B cell (primary cell): ENCODE measurements at regions not wholly inside any gene's neighbourhood (a gene's known extent, or its start where the extent isn't known, plus 50 kb on each side); places are given as distances from the start of the nearest gene placed in this dataset.
A peak's percentile ranks its signal among the peaks of the same experiment; 100 is the strongest.

ENCODE experiments used
- ATAC-seq: fragments of 200-7000 bp; cut with Tn5 transposase; one replicate; pipeline ENCODE4 v1.10.0; 2021; ENCODE audit warnings: low read depth, mild to moderate bottlenecking, moderate number of reproducible peaks, moderate library complexity
- CTCF ChIA-PET: fragments of 350-600 bp; sonication (Branson Sonifier 250); formaldehyde crosslinking; loops from one replicate; lab custom pipeline; 2021; ENCODE audit warnings: antibody characterized with exemption, inconsistent platforms; lab: Charles Lee
- POLR2A ChIA-PET: fragments of 350-600 bp; sonication (Branson Sonifier 250); formaldehyde crosslinking; loops from one replicate; lab custom pipeline; 2021; ENCODE audit warnings: antibody characterized with exemption; lab: Charles Lee
- DNase-seq: peaks from one replicate; pipeline ENCODE4 v3.0.0; 2013
- H2AFZ ChIP-seq: 2 replicates; pipeline ENCODE4 v1.6.1; 2012; ENCODE audit warnings: mild to moderate bottlenecking, low read depth, low read length; ENCODE audit not compliant: insufficient read depth, poor library complexity, severe bottlenecking
- H3K27ac ChIP-seq, 2 donors: 1 replicate in 1 of 2; 2 replicates in 1 of 2; pipeline ENCODE4 v1.5.1; 2012 to 2013; ENCODE audit warnings: low read length in 2 of 2, mild to moderate bottlenecking in 2 of 2, moderate library complexity in 1 of 2
- H3K27me3 ChIP-seq, 4 experiments: fragments of 200-600 bp in 1 of 4; sonication (generic) in 1 of 4; replicated peaks in 1 of 4; 1 replicate in 2 of 4; 2 replicates in 2 of 4; pipeline versions ENCODE4 v1.6.1 to v1.7.0; 2013 to 2016; ENCODE audit warnings: low read length in 3 of 4, mild to moderate bottlenecking in 2 of 4, mixed read lengths in 1 of 4, moderate library complexity in 1 of 4; ENCODE audit not compliant: insufficient read depth in 4 of 4, control insufficient read depth in 3 of 4; ENCODE audit errors: control extremely low read depth in 1 of 4
- H3K36me3 ChIP-seq, 2 experiments: replicated peaks in 1 of 2; 1 replicate in 1 of 2; 2 replicates in 1 of 2; pipeline versions ENCODE4 v1.6.1 to v1.7.1; 2013; ENCODE audit warnings: low read length in 1 of 2; ENCODE audit not compliant: insufficient read depth in 2 of 2, control insufficient read depth in 1 of 2; ENCODE audit errors: control extremely low read depth in 1 of 2, extremely low read depth in 1 of 2
- H3K4me1 ChIP-seq, 2 donors: fragments of 200-600 bp in 1 of 2; sonication (generic) in 1 of 2; 1 replicate in 1 of 2; 2 replicates in 1 of 2; pipeline versions ENCODE4 v1.5.1 to v1.6.1; 2013 to 2017; ENCODE audit warnings: low read length in 2 of 2; ENCODE audit not compliant: control insufficient read depth in 2 of 2, insufficient read depth in 2 of 2
- H3K4me2 ChIP-seq: replicated peaks from 2 replicates; pipeline ENCODE3; 2012; ENCODE audit warnings: mild to moderate bottlenecking, low read depth, low read length; ENCODE audit not compliant: poor library complexity, severe bottlenecking
- H3K4me3 ChIP-seq, 5 experiments: fragments of 200-600 bp in 1 of 5; sonication (generic) in 1 of 5; 1 replicate in 3 of 5; 2 replicates in 2 of 5; pipeline versions ENCODE4 v1.5.1 to v1.7.0; 2011 to 2016; ENCODE audit warnings: low read length in 4 of 5, mild to moderate bottlenecking in 4 of 5, low read depth in 2 of 5, control low read depth in 1 of 5, moderate library complexity in 1 of 5; ENCODE audit not compliant: insufficient read depth in 1 of 5; ENCODE audit errors: control extremely low read depth in 1 of 5, extremely low read depth in 1 of 5
- H3K79me2 ChIP-seq: fragments of 200-600 bp; sonication (generic); one replicate; pipeline ENCODE4 v1.6.0; 2016; ENCODE audit warnings: low read length; ENCODE audit not compliant: control insufficient read depth, insufficient read depth
- H3K9ac ChIP-seq: fragments of 200-600 bp; sonication (generic); 2 replicates; pipeline ENCODE4 v1.6.1; 2017; ENCODE audit warnings: mild to moderate bottlenecking, low read length, moderate library complexity
- H3K9me3 ChIP-seq, 3 donors: one replicate each; pipeline versions ENCODE4 v1.6.1 to v1.7.1; 2013; ENCODE audit warnings: low read length in 2 of 3; ENCODE audit not compliant: control insufficient read depth in 2 of 3, insufficient read depth in 1 of 3; ENCODE audit errors: control extremely low read depth in 1 of 3
- H4K20me1 ChIP-seq: 2 replicates; pipeline ENCODE4 v1.6.0; 2012; ENCODE audit warnings: mild to moderate bottlenecking, low read length; ENCODE audit not compliant: insufficient read depth, control insufficient read depth, poor library complexity, severe bottlenecking
- H3K27ac Mint-ChIP-seq: one replicate; pipeline ENCODE4 v1.8.0; 2021; ENCODE audit warnings: mixed read lengths
- H3K27me3 Mint-ChIP-seq: one replicate; pipeline ENCODE4 v1.8.0; 2021; ENCODE audit warnings: mixed read lengths
- H3K4me1 Mint-ChIP-seq: one replicate; pipeline ENCODE4 v1.8.0; 2021; ENCODE audit warnings: mixed read lengths
- H3K4me3 Mint-ChIP-seq: one replicate; pipeline ENCODE4 v1.8.0; 2021; ENCODE audit warnings: mixed read lengths
- H3K9me3 Mint-ChIP-seq: one replicate; pipeline ENCODE4 v1.8.0; 2022; ENCODE audit warnings: mixed read lengths; ENCODE audit not compliant: insufficient read depth
- CTCF ChIP-seq: fragments of 200-600 bp; IDR thresholded peaks from one replicate; pipeline ENCODE4 v1.8.0; 2022; ENCODE audit warnings: antibody characterized with exemption, mild to moderate bottlenecking
- EZH2 ChIP-seq: IDR thresholded peaks from 2 replicates; pipeline ENCODE4 v1.6.1; 2012; ENCODE audit warnings: borderline replicate concordance, low read depth, mild to moderate bottlenecking, moderate library complexity, low read length; ENCODE audit not compliant: insufficient read depth, poor library complexity, severe bottlenecking
- WGBS: methylation state at CpG from one replicate; pipeline ENCODE4 v1.1.5; 2013; ENCODE audit warnings: missing lambda C conversion rate; ENCODE audit not compliant: insufficient coverage; 5-methylcytosine and 5-hydroxymethylcytosine counted together
- intact Hi-C: fragments of 100-400 bp; cut with micrococcal nuclease; formaldehyde crosslinking; loops from one replicate; pipeline ENCODE4 v1.10.0; 2022

GRCh38 chr11:103705642-103706041 is 330.8 kb upstream of the DDI1 start:
- Histone ChIP-seq H3K36me3 (no peaks in the 10 kb centered on the region), H3K9me3 (peaks cover 0 to 5% (median 0%) of the 10 kb centered on the region in 3 donors), H3K9ac (no peak overlapping the region), H3K79me2 (no peaks in the 10 kb centered on the region), H3K27ac (no peak overlapping the region), H3K4me2 (no peak overlapping the region), H3K4me3 (no peak overlapping the region), H3K27me3 (no peaks in the 10 kb centered on the region), H3K4me1 (no peaks in the 10 kb centered on the region), H4K20me1 (no peaks in the 10 kb centered on the region), H2AFZ (no peak overlapping the region)
- TF ChIP-seq CTCF (no peak), EZH2 (no peak)
- ATAC-seq (no peak), DNase-seq (no peak)
- Mint-ChIP-seq H3K9me3 (peaks cover 4% of the 10 kb centered on the region), H3K4me3 (no peak overlapping the region), H3K27me3 (no peaks in the 10 kb centered on the region), H3K4me1 (peaks cover 5% of the 10 kb centered on the region), H3K27ac (no peak overlapping the region)
- ChIA-PET POLR2A (no interaction called here), CTCF (no interaction called here)
- 75% methylated on average over 1 of the region's 2 CpGs for whole genome bisulfite sequencing
- intact Hi-C loops: no loop called here

GRCh38 chr11:103709371-103709770 is 327.1 kb upstream of the DDI1 start:
- DNase-seq (peak; percentile 14), ATAC-seq (peak; percentile 31)
- TF ChIP-seq CTCF: no peak
- TF ChIP-seq EZH2: no peak
- no peaks in the 10 kb centered on the region for H3K27me3 Mint-ChIP-seq
- no peak overlapping the region for H3K27ac ChIP-seq
- H3K9me3 ChIP-seq: peaks cover 0 to 5% (median 0%) of the 10 kb centered on the region in 3 donors
- peaks cover 5% of the 10 kb centered on the region for H3K4me1 Mint-ChIP-seq
- H3K4me2 ChIP-seq: no peak overlapping the region
- ChIA-PET POLR2A (no interaction called here), CTCF (no interaction called here)
- H3K36me3 ChIP-seq: no peaks in the 10 kb centered on the region
- H3K27ac Mint-ChIP-seq: no peak overlapping the region
- H3K4me3 Mint-ChIP-seq: no peak overlapping the region
- no peak overlapping the region for H3K4me3 ChIP-seq
- H4K20me1 ChIP-seq: no peaks in the 10 kb centered on the region
- H3K9me3 Mint-ChIP-seq: peaks cover 4% of the 10 kb centered on the region
- no peak overlapping the region for H3K9ac ChIP-seq
- H2AFZ ChIP-seq: no peak overlapping the region
- intact Hi-C loops: no loop called here
- no CpG with 5 or more reads among the region's 2 CpGs for WGBS
- no peaks in the 10 kb centered on the region for H3K4me1 ChIP-seq
- H3K79me2 ChIP-seq: no peaks in the 10 kb centered on the region
- no peaks in the 10 kb centered on the region for H3K27me3 ChIP-seq
